ENCODE measurements at regions not wholly inside any gene's neighbourhood (a gene's known extent, or its start where the extent isn't known, plus 50 kb on each side); places are given as distances from the start of the nearest gene placed in this dataset.

DNA sequence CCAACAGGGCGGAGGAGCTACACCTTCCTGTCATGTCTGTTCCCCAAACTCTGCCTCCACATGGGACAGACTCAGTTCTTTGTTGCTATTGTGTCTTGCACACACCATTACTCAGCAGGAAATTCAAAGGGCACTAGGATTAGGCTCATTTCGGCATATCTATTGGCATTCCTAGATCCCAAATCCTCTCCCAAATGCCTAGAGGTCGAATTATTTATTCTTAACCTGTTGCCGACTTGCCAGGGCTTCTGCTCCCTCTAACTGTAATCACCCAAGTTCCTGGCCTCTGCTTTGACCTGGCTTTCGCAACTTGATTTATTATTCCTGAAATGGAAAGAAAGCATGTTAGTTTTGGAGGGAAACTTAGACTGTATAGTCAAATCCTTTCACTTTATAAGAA, 67.8 kb upstream of the ST6GAL2 start:
- 44 to 55% (median 49%) methylated on average over 5 of the region's 5 CpGs for WGBS, 5 donors
- Histone ChIP-seq H3K27ac (no peak overlapping the region), H3K36me3 (no peaks in the 10 kb centered on the region), H3K4me3 (no peak overlapping the region), H3K27me3 (no peaks in the 10 kb centered on the region), H3K4me1 (no peaks in the 10 kb centered on the region), H3K9me3 (peaks cover 0 to 7% (median 0%) of the 10 kb centered on the region in 4 donors)
- intact Hi-C loops (cut with DNase I; ENCODE audit: low total_unique reads) = no loop called here
- TF ChIP-seq EP300 (IDR thresholded peaks at IDR 0.05) = no peak
- no peak for TF ChIP-seq POLR2AphosphoS5 (IDR thresholded peaks at IDR 0.05)
- no peak for TF ChIP-seq POLR2A (IDR thresholded peaks at IDR 0.05)
- no peak for TF ChIP-seq CTCF (IDR thresholded peaks at IDR 0.05)
- no peak for DNase-seq

- WGBS, 5 donors = 61 to 75% (median 63%) methylated on average over 3 of the region's 3 CpGs
- Histone ChIP-seq H3K4me3 (no peak overlapping the region), H3K36me3 (no peaks in the 10 kb centered on the region), H3K27me3 (no peaks in the 10 kb centered on the region), H3K9me3 (peaks cover 0 to 7% (median 0%) of the 10 kb centered on the region in 4 donors), H3K27ac (no peak overlapping the region), H3K4me1 (no peaks in the 10 kb centered on the region)
- DNase-seq = no peak
- intact Hi-C loops (cut with DNase I; ENCODE audit: low total_unique reads) = no loop called here
- TF ChIP-seq POLR2A (IDR thresholded peaks at IDR 0.05) (no peak), POLR2AphosphoS5 (IDR thresholded peaks at IDR 0.05) (no peak), CTCF (IDR thresholded peaks at IDR 0.05) (no peak), EP300 (IDR thresholded peaks at IDR 0.05) (no peak)
Measured at GRCh38 chr2:106954304-106954703, 68.3 kb upstream of the ST6GAL2 start.

GRCh38 chr2:106956416-106956815, 70.4 kb upstream of the ST6GAL2 start:
- 64 to 73% (median 69%) methylated on average over 7 of the region's 7 CpGs for WGBS, 5 donors
- H3K27me3 ChIP-seq = no peaks in the 10 kb centered on the region

DNA sequence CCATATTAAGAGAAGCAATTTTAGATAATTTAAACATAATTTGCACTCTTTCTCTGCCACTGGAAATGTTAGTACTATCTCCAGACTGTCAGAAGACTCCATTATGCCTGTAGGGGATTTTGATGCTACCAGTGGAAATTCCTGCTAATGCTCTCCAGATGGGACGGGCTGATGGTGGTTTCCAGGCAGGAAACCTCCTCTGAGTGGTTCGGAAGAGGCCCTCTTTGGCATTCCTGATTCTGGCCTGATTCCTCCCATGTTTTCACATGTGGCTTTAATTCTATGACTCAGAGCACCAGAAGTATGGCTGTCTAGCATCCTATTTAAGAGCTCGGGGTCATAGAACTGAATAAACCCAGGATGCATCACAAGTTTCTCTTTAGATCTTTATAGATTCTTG, 70.9 kb upstream of the ST6GAL2 start:
- peak in 1 of 2 donors; percentile 76 for DNase-seq
- WGBS, 5 donors = 44 to 68% (median 57%) methylated on average over 3 of the region's 3 CpGs
- no peaks in the 10 kb centered on the region for H3K9me3 ChIP-seq
- no peaks in the 10 kb centered on the region for H3K4me1 ChIP-seq
- H3K4me3 ChIP-seq = no peak overlapping the region
- intact Hi-C loops (cut with DNase I; ENCODE audit: low total_unique reads) = no loop called here
- no peak overlapping the region for H3K27ac ChIP-seq
- no peaks in the 10 kb centered on the region for H3K27me3 ChIP-seq
- TF ChIP-seq CTCF (IDR thresholded peaks at IDR 0.05) = no peak
- TF ChIP-seq EP300 (IDR thresholded peaks at IDR 0.05) = no peak
- TF ChIP-seq POLR2A (IDR thresholded peaks at IDR 0.05) = no peak
- no peak for TF ChIP-seq POLR2AphosphoS5 (IDR thresholded peaks at IDR 0.05)
- H3K36me3 ChIP-seq = no peaks in the 10 kb centered on the region

More at GRCh38 chr2:106956416-106956815, 70.4 kb upstream of the ST6GAL2 start:
- H3K27ac ChIP-seq = no peak overlapping the region
- intact Hi-C loops (cut with DNase I; ENCODE audit: low total_unique reads) = no loop called here
- DNase-seq = peak in 1 of 2 donors; percentile 15
- no peaks in the 10 kb centered on the region for H3K36me3 ChIP-seq
- no peak overlapping the region for H3K4me3 ChIP-seq
- no peak for TF ChIP-seq POLR2A (IDR thresholded peaks at IDR 0.05)
- TF ChIP-seq POLR2AphosphoS5 (IDR thresholded peaks at IDR 0.05) = no peak
- no peak for TF ChIP-seq CTCF (IDR thresholded peaks at IDR 0.05)
- no peak for TF ChIP-seq EP300 (IDR thresholded peaks at IDR 0.05)
- H3K9me3 ChIP-seq = no peaks in the 10 kb centered on the region
- H3K4me1 ChIP-seq = no peaks in the 10 kb centered on the region

Measured in stomach (tissue), 8 donors.